ENCODE measurements at regions not wholly inside any gene's neighbourhood (a gene's known extent, or its start where the extent isn't known, plus 50 kb on each side); places are given as distances from the start of the nearest gene placed in this dataset.

DNA sequence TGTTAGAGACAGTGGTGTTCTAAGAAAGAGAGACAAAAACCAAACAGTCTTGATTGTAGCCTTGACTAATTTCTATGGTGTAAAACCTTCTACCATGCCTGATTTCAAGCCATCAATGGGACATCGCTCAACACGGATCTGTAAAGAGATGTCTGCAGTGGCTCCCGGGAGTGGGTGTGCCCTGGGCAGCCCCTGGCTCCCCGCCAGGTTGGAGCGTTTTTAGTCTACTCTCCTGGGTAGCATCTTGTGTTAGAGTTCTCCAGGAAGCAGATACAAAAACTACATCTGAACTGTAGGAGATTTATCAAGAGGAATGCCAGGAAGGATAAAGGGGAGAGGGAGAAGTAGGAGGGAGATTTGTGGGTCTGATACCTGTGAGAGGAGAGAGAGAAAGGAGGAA, 1212.9 kb downstream of the BCL11B start:
- Histone ChIP-seq H3K36me3 (ENCODE audit: insufficient read depth, low read length) (no peaks in the 10 kb centered on the region), H2AFZ (ENCODE audit: low read depth, low read length) (no peak overlapping the region), H3K27me3 (ENCODE audit: insufficient read depth, low read length) (no peaks in the 10 kb centered on the region), H3K9me3 (ENCODE audit: low read length) (no peaks in the 10 kb centered on the region), H3K4me3 (ENCODE audit: low read length) (no peak overlapping the region), H3K4me1 (ENCODE audit: insufficient read depth, low read length) (no peaks in the 10 kb centered on the region)

DNA sequence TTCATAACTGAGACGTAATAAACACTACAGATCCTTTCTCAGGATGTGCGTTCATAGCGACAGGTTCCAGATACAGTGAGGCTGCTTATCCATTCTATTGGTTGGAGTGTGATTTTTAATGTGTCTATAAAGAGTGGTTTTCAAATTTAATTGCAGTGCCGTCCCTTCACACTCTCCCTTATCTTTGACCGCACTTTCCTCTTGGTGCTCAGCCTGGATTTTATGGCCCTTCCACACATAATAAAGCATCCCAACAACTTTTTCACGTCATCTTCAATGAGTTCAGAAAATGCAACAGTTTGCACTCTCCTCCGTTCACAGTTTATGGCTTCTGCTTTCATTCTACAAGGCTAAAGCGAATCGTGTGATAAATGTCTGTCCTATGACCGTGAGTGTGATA, 1209.9 kb downstream of the BCL11B start:
- no peak overlapping the region for H3K4me3 ChIP-seq (ENCODE audit: low read length)
- no peaks in the 10 kb centered on the region for H3K4me1 ChIP-seq (ENCODE audit: insufficient read depth, low read length)
- no peaks in the 10 kb centered on the region for H3K27me3 ChIP-seq (ENCODE audit: insufficient read depth, low read length)
- H2AFZ ChIP-seq (ENCODE audit: low read depth, low read length): no peak overlapping the region
- H3K9me3 ChIP-seq (ENCODE audit: low read length): no peaks in the 10 kb centered on the region
- H3K36me3 ChIP-seq (ENCODE audit: insufficient read depth, low read length): no peaks in the 10 kb centered on the region

DNA sequence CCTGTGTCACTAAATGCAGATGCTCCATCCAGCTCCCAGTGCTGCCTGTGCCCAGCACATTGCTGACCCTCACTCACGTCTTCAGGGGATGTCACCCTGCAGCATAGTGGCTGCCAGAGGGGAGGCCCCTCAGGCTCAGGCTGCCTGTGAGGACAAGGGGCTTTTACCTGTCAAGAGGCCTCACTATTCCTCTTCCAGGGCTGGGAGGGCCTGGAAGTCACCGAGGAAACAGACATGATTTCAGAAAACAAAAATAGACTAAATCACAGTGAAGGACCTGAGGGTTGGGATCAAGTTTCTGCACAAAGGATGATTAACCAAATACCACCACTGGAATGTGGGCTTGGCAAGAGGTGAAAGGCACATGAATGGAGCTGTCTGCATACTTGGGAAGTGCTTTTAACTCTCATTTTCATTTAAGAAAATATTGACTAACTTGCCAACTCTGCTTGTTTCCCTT, 1202.3 kb downstream of the BCL11B start:
- H3K4me1 ChIP-seq (ENCODE audit: insufficient read depth, low read length): no peaks in the 10 kb centered on the region
- no peak overlapping the region for H2AFZ ChIP-seq (ENCODE audit: low read depth, low read length)
- H3K27me3 ChIP-seq (ENCODE audit: insufficient read depth, low read length): no peaks in the 10 kb centered on the region
- H3K36me3 ChIP-seq (ENCODE audit: insufficient read depth, low read length): no peaks in the 10 kb centered on the region
- H3K4me3 ChIP-seq (ENCODE audit: low read length): no peak overlapping the region
- no peaks in the 10 kb centered on the region for H3K9me3 ChIP-seq (ENCODE audit: low read length)

GRCh38 chr14:98070536-98070935, 1201.5 kb downstream of the BCL11B start:
- no peaks in the 10 kb centered on the region for H3K27me3 ChIP-seq (ENCODE audit: insufficient read depth, low read length)
- H3K36me3 ChIP-seq (ENCODE audit: insufficient read depth, low read length): no peaks in the 10 kb centered on the region
- no peaks in the 10 kb centered on the region for H3K9me3 ChIP-seq (ENCODE audit: low read length)
- no peaks in the 10 kb centered on the region for H3K4me1 ChIP-seq (ENCODE audit: insufficient read depth, low read length)
- no peak overlapping the region for H3K4me3 ChIP-seq (ENCODE audit: low read length)
- H2AFZ ChIP-seq (ENCODE audit: low read depth, low read length): no peak overlapping the region

GRCh38 chr14:98074111-98074510, 1197.9 kb downstream of the BCL11B start:
- no peaks in the 10 kb centered on the region for H3K4me1 ChIP-seq (ENCODE audit: insufficient read depth, low read length)
- H3K9me3 ChIP-seq (ENCODE audit: low read length): no peaks in the 10 kb centered on the region
- H3K27me3 ChIP-seq (ENCODE audit: insufficient read depth, low read length): no peaks in the 10 kb centered on the region

GRCh38 chr14:98077176-98077575, 1194.8 kb downstream of the BCL11B start:
- Histone ChIP-seq H3K4me3 (ENCODE audit: low read length) (no peak overlapping the region), H3K4me1 (ENCODE audit: insufficient read depth, low read length) (no peaks in the 10 kb centered on the region), H3K27me3 (ENCODE audit: insufficient read depth, low read length) (no peaks in the 10 kb centered on the region), H2AFZ (ENCODE audit: low read depth, low read length) (no peak overlapping the region), H3K36me3 (ENCODE audit: insufficient read depth, low read length) (no peaks in the 10 kb centered on the region), H3K9me3 (ENCODE audit: low read length) (no peaks in the 10 kb centered on the region)

More at GRCh38 chr14:98074111-98074510, 1197.9 kb downstream of the BCL11B start:
- Histone ChIP-seq H2AFZ (ENCODE audit: low read depth, low read length) (no peak overlapping the region), H3K4me3 (ENCODE audit: low read length) (no peak overlapping the region), H3K36me3 (ENCODE audit: insufficient read depth, low read length) (no peaks in the 10 kb centered on the region)

- no peaks in the 10 kb centered on the region for H3K27me3 ChIP-seq (ENCODE audit: insufficient read depth, low read length)
- H3K4me3 ChIP-seq (ENCODE audit: low read length): no peak overlapping the region
- H3K36me3 ChIP-seq (ENCODE audit: insufficient read depth, low read length): no peaks in the 10 kb centered on the region
- H2AFZ ChIP-seq (ENCODE audit: low read depth, low read length): no peak overlapping the region
- no peaks in the 10 kb centered on the region for H3K4me1 ChIP-seq (ENCODE audit: insufficient read depth, low read length)
- H3K9me3 ChIP-seq (ENCODE audit: low read length): no peaks in the 10 kb centered on the region
Observed at GRCh38 chr14:98082833-98083232, 1189.2 kb downstream of the BCL11B start.

DNA sequence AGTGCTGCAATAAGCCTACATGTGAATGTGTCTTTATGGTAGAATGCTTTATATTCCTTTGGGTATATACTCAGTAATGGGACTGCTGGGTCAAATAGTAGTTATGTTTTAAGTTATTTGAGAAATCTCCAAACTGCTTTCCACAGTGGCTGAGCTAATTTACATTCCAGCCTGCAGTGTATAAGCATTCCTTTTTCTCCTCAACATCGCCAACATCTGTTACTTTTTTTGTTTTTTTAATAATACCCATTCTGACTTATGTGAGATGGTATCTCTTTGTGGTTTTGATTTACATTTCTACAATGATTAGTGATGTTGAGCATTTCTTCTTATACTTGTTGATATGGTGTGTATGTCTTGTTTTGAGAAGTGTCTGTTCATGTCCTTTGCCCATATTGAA, 1186.2 kb downstream of the BCL11B start:
- Histone ChIP-seq H3K9me3 (ENCODE audit: low read length) (no peaks in the 10 kb centered on the region), H3K36me3 (ENCODE audit: insufficient read depth, low read length) (no peaks in the 10 kb centered on the region)

GRCh38 chr14:98093111-98093510, 1178.9 kb downstream of the BCL11B start:
- no peak overlapping the region for H2AFZ ChIP-seq (ENCODE audit: low read depth, low read length)
- H3K4me3 ChIP-seq (ENCODE audit: low read length): no peak overlapping the region
- no peaks in the 10 kb centered on the region for H3K36me3 ChIP-seq (ENCODE audit: insufficient read depth, low read length)
- no peaks in the 10 kb centered on the region for H3K27me3 ChIP-seq (ENCODE audit: insufficient read depth, low read length)
- H3K9me3 ChIP-seq (ENCODE audit: low read length): no peaks in the 10 kb centered on the region
- H3K4me1 ChIP-seq (ENCODE audit: insufficient read depth, low read length): no peaks in the 10 kb centered on the region

More for the DNA sequence above, 1186.2 kb downstream of the BCL11B start:
- H3K4me3 ChIP-seq (ENCODE audit: low read length): no peak overlapping the region
- no peak overlapping the region for H2AFZ ChIP-seq (ENCODE audit: low read depth, low read length)
- H3K4me1 ChIP-seq (ENCODE audit: insufficient read depth, low read length): no peaks in the 10 kb centered on the region
- no peaks in the 10 kb centered on the region for H3K27me3 ChIP-seq (ENCODE audit: insufficient read depth, low read length)

- no peak overlapping the region for H3K4me3 ChIP-seq (ENCODE audit: low read length)
- no peaks in the 10 kb centered on the region for H3K36me3 ChIP-seq (ENCODE audit: insufficient read depth, low read length)
- no peaks in the 10 kb centered on the region for H3K27me3 ChIP-seq (ENCODE audit: insufficient read depth, low read length)
- H3K4me1 ChIP-seq (ENCODE audit: insufficient read depth, low read length): no peaks in the 10 kb centered on the region
- no peaks in the 10 kb centered on the region for H3K9me3 ChIP-seq (ENCODE audit: low read length)
- no peak overlapping the region for H2AFZ ChIP-seq (ENCODE audit: low read depth, low read length)
Observed at GRCh38 chr14:98099527-98099926, 1172.5 kb downstream of the BCL11B start.

DNA sequence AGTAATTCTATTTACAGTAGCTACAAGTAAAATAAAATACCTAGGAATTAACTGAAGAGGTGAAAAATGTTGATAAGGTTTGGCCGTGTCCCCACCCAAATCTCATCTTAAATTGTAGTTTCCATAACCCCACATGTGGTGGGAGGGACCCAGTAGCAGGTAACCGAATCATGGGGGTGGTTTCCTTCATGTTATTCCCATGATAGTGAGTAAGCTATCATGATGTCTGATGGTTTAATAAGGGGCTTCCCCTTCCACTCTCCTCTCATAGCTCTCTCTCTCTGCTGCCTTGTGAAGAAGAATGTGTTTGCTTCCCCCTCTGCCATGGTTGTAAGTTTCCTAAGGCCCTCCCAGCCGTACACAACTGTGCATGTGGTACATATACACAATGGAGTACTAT, 1170.7 kb downstream of the BCL11B start:
- Histone ChIP-seq H3K4me1 (ENCODE audit: insufficient read depth, low read length) (no peaks in the 10 kb centered on the region), H3K27me3 (ENCODE audit: insufficient read depth, low read length) (no peaks in the 10 kb centered on the region), H3K4me3 (ENCODE audit: low read length) (no peak overlapping the region), H2AFZ (ENCODE audit: low read depth, low read length) (no peak overlapping the region), H3K36me3 (ENCODE audit: insufficient read depth, low read length) (no peaks in the 10 kb centered on the region), H3K9me3 (ENCODE audit: low read length) (no peaks in the 10 kb centered on the region)

DNA sequence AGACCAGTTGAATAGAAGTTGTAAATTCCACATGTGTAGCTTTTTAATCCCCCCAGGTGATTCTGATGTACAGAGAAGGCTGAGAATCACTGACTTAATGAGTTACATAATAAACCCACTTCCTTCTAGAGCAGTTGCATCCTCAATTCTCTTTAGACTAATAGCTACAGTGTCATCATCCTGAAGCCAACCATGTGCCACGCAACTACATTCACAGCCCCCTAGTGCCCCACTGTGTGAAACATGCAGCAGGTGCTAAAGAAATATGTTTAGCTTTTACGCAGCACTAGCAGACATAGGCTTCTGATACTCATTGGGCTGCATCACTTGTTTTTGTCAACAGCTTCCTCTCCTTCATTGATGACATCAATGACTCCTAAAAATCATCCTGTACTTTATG, 1168.3 kb downstream of the BCL11B start:
- Histone ChIP-seq H3K9me3 (ENCODE audit: low read length) (no peaks in the 10 kb centered on the region), H3K4me1 (ENCODE audit: insufficient read depth, low read length) (no peaks in the 10 kb centered on the region), H3K27me3 (ENCODE audit: insufficient read depth, low read length) (no peaks in the 10 kb centered on the region), H3K36me3 (ENCODE audit: insufficient read depth, low read length) (no peaks in the 10 kb centered on the region), H2AFZ (ENCODE audit: low read depth, low read length) (no peak overlapping the region), H3K4me3 (ENCODE audit: low read length) (no peak overlapping the region)

DNA sequence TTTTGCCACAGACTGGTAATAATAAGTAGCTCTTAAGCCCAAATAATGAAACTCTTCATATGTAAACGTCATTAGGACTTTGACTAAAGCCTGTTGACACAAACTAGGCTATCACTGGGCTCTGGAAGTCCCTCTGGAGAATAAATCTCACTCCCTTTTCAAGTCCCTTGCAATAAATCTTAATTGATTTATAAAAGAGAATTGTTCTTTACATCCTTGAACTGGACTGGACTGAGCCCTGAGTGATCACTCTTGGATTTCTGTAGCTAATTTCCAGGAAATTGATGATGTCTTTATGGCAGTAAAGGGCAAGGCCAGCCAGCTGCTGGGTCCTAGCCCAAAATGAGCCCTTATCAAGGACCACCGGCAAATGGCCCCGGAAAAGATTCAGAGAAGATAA, 1162.7 kb downstream of the BCL11B start:
- H2AFZ ChIP-seq (ENCODE audit: low read depth, low read length): no peak overlapping the region
- no peaks in the 10 kb centered on the region for H3K36me3 ChIP-seq (ENCODE audit: insufficient read depth, low read length)
- no peaks in the 10 kb centered on the region for H3K27me3 ChIP-seq (ENCODE audit: insufficient read depth, low read length)
- no peaks in the 10 kb centered on the region for H3K9me3 ChIP-seq (ENCODE audit: low read length)
- H3K4me1 ChIP-seq (ENCODE audit: insufficient read depth, low read length): no peaks in the 10 kb centered on the region
- no peak overlapping the region for H3K4me3 ChIP-seq (ENCODE audit: low read length)

DNA sequence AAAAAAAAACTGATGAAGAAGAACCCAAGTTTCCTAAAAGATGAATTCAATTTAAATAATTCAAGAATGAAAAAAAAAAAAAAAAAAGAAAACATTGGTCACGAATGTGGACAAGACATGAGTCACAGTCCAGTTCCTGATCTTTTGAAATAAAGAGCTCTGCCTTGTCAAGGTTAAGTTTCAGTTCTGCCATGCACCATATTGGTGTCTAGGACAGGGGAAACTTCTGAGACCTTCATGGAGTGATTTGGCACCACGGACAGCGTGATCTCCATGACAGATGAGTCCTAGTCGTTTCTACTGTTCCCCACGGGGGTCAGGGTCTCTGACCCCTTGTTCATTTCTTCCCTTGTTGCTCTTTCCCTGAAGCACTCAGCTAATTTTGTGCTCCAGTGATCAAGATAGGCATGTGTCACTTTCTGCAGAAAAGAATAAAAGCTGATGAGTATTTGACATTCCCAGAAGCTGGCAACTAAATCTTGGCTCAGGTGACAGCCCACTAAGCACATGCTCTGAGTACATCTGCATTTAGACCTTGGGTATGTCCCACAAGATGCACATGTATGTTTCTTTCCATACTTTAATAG, 1159.7 kb downstream of the BCL11B start:
- H3K27me3 ChIP-seq (ENCODE audit: insufficient read depth, low read length): no peaks in the 10 kb centered on the region
- H3K4me1 ChIP-seq (ENCODE audit: insufficient read depth, low read length): no peaks in the 10 kb centered on the region
- H3K4me3 ChIP-seq (ENCODE audit: low read length): no peak overlapping the region
- no peaks in the 10 kb centered on the region for H3K36me3 ChIP-seq (ENCODE audit: insufficient read depth, low read length)
- H3K9me3 ChIP-seq (ENCODE audit: low read length): no peaks in the 10 kb centered on the region
- no peak overlapping the region for H2AFZ ChIP-seq (ENCODE audit: low read depth, low read length)

All from neuron (in vitro differentiated cells).